ENCODE measurements at regions not wholly inside any gene's neighbourhood (a gene's known extent, or its start where the extent isn't known, plus 50 kb on each side); places are given as distances from the start of the nearest gene placed in this dataset.

GRCh38 chr14:101169267-101169666 lies 265.7 kb upstream of the RTL1 start:
- H3K4me2 ChIP-seq (ENCODE audit: low read length) = no peak overlapping the region
- no peaks in the 10 kb centered on the region for H3K36me3 ChIP-seq (ENCODE audit: insufficient read depth, low read length)
- no peaks in the 10 kb centered on the region for H3K9me2 ChIP-seq (ENCODE audit: insufficient read depth, low read length)
- no peak overlapping the region for H2AFZ ChIP-seq (ENCODE audit: low read depth, low read length)
- H3F3A ChIP-seq (ENCODE audit: insufficient read depth, low read length, poor library complexity, severe bottlenecking) = no peaks in the 10 kb centered on the region
- TF ChIP-seq POLR2AphosphoS5 (IDR thresholded peaks at IDR 0.05) = no peak
- TF ChIP-seq CTCF (IDR thresholded peaks at IDR 0.05; ENCODE audit: poor library complexity, severe bottlenecking) = no peak
- no peak for TF ChIP-seq SMC3 (conservative IDR thresholded peaks at IDR 0.05; ENCODE audit: poor library complexity)
- no peak for TF ChIP-seq EZH2 (IDR thresholded peaks at IDR 0.05; ENCODE audit: borderline replicate concordance, insufficient read depth, low read length, poor library complexity, severe bottlenecking)
- TF ChIP-seq REST (IDR thresholded peaks at IDR 0.05; ENCODE audit: borderline replicate concordance) = no peak
- TF ChIP-seq EP300 (conservative IDR thresholded peaks at IDR 0.05; ENCODE audit: poor library complexity, severe bottlenecking) = no peak
- TF ChIP-seq MXI1 (conservative IDR thresholded peaks at IDR 0.05; ENCODE audit: poor library complexity, severe bottlenecking) = no peak
- no peak for TF ChIP-seq RAD21 (conservative IDR thresholded peaks at IDR 0.05)
- TF ChIP-seq TAF1 (IDR thresholded peaks at IDR 0.05; ENCODE audit: low read depth) = no peak
- H3K79me2 ChIP-seq (replicated peaks; ENCODE audit: insufficient read depth, low read length) = no peaks in the 10 kb centered on the region
- H3K4me3 ChIP-seq (ENCODE audit: low read length) = no peak overlapping the region
- peaks cover 5% of the 10 kb centered on the region for H3K9me3 ChIP-seq (ENCODE audit: low read length)
- H3K27me3 ChIP-seq (ENCODE audit: insufficient read depth, low read depth, low read length) = no peaks in the 10 kb centered on the region
- H3K9ac ChIP-seq (ENCODE audit: low read length) = no peak overlapping the region
- no peaks in the 10 kb centered on the region for H4K20me1 ChIP-seq (ENCODE audit: insufficient read depth)
- H3K27ac ChIP-seq (ENCODE audit: low read length) = no peak overlapping the region

GRCh38 chr14:101171650-101172049 lies 268.1 kb upstream of the RTL1 start:
- TF ChIP-seq SMC3 (conservative IDR thresholded peaks at IDR 0.05; ENCODE audit: poor library complexity) (no peak), CTCF (IDR thresholded peaks at IDR 0.05; ENCODE audit: poor library complexity, severe bottlenecking) (no peak), REST (IDR thresholded peaks at IDR 0.05; ENCODE audit: borderline replicate concordance) (no peak)
- H3K79me2 ChIP-seq (replicated peaks; ENCODE audit: insufficient read depth, low read length) = no peaks in the 10 kb centered on the region
- H3K9ac ChIP-seq (ENCODE audit: low read length) = no peak overlapping the region
- H3K4me3 ChIP-seq (ENCODE audit: low read length) = no peak overlapping the region
- H3K9me2 ChIP-seq (ENCODE audit: insufficient read depth, low read length) = no peaks in the 10 kb centered on the region
- no peaks in the 10 kb centered on the region for H3K27me3 ChIP-seq (ENCODE audit: insufficient read depth, low read depth, low read length)
- H3K36me3 ChIP-seq (ENCODE audit: insufficient read depth, low read length) = no peaks in the 10 kb centered on the region
- no peaks in the 10 kb centered on the region for H3K9me3 ChIP-seq (ENCODE audit: low read length)
- H4K20me1 ChIP-seq (ENCODE audit: insufficient read depth) = no peaks in the 10 kb centered on the region
- no peak overlapping the region for H2AFZ ChIP-seq (ENCODE audit: low read depth, low read length)
- H3F3A ChIP-seq (ENCODE audit: insufficient read depth, low read length, poor library complexity, severe bottlenecking) = no peaks in the 10 kb centered on the region
- no peak overlapping the region for H3K4me2 ChIP-seq (ENCODE audit: low read length)
- no peak overlapping the region for H3K27ac ChIP-seq (ENCODE audit: low read length)

Data from neural cell (in vitro differentiated cells).